Fibroblast of mammary gland (primary cell): ENCODE measurements at regions not wholly inside any gene's neighbourhood (a gene's known extent, or its start where the extent isn't known, plus 50 kb on each side); places are given as distances from the start of the nearest gene placed in this dataset.
A peak's percentile ranks its signal among the peaks of the same experiment; 100 is the strongest.

Source experiments
- DNase-seq: peaks from one replicate; pipeline ENCODE4 v3.0.0-alpha.2; 2010; ENCODE audit warnings: low read depth
- H3K4me3 ChIP-seq: 2 replicates; pipeline ENCODE4 v1.5.1; 2011; ENCODE audit warnings: low read depth, mild to moderate bottlenecking, low read length, moderate library complexity; ENCODE audit not compliant: control insufficient read depth
- TF ChIP-seq, protein P1 (sequence below): conservative IDR thresholded peaks from 2 replicates; pipeline ENCODE4 v1.5.1; 2011; ENCODE audit warnings: low read depth, low read length, inconsistent platforms; ENCODE audit not compliant: control insufficient read depth, insufficient read depth

DNA sequence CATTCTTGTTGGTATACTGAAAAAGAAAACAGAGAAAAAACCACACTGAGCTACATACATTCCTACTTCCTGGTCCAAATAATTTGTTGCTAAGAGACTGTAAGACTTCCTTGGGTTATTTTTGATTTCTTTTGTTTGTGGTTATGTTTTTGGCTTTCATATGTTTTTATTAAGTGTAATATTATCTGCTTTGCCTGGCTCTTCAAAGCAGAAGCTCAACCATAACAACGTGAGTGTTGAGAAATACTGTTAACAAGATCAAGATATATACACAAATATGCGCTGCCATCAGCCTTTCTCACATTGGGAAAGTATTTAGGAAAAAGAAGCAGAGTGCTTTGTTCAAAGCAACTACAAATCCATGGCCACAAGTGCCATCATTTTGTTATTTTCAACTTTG is 556.2 kb upstream of the CBLB start:
- peak; percentile 72 for DNase-seq
- TF ChIP-seq, protein P1, sequence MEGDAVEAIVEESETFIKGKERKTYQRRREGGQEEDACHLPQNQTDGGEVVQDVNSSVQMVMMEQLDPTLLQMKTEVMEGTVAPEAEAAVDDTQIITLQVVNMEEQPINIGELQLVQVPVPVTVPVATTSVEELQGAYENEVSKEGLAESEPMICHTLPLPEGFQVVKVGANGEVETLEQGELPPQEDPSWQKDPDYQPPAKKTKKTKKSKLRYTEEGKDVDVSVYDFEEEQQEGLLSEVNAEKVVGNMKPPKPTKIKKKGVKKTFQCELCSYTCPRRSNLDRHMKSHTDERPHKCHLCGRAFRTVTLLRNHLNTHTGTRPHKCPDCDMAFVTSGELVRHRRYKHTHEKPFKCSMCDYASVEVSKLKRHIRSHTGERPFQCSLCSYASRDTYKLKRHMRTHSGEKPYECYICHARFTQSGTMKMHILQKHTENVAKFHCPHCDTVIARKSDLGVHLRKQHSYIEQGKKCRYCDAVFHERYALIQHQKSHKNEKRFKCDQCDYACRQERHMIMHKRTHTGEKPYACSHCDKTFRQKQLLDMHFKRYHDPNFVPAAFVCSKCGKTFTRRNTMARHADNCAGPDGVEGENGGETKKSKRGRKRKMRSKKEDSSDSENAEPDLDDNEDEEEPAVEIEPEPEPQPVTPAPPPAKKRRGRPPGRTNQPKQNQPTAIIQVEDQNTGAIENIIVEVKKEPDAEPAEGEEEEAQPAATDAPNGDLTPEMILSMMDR: no peak
- H3K4me3 ChIP-seq: no peak overlapping the region

DNA sequence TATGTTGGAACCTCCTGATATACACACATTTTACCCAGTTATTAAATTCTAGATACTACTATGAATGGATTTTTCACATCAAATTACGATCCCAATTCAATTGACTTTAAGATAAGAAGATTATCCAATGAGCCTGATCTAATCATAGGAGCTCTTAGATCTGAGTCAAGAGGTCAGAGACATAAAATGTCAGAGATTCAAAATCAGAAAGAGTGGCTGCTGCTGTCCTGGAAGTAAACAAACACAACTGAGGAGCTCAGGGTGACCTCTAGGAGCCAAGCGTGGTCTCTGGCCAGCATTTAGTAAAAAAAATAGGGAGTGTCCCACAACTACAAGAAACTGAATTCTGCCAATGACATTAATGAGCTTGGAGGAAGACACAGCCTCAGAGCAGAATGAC is 557.1 kb upstream of the CBLB start:
- no peak for DNase-seq
- H3K4me3 ChIP-seq: no peak overlapping the region
- TF ChIP-seq, protein P1: no peak

DNA sequence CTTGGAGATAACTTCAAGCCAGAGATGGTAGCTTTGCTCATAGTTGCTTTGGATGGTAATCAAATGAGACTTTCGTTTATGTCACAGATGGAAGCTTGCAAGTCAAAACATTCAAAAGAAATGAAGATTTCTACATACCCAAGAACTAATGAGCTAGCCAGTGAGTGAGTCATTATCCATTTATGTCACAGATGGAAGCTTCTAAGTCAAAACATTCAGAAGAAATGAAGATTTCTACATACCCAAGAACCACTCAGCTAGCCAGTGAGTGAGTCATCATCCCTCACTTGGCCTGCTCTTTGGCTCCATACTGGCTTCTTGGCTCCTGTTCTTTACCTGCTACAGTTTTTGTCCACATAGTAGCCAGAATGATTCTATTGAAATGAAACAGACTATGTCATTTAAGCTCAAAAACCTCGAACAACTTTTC is 559.8 kb upstream of the CBLB start:
- peak; percentile 100 for DNase-seq
- no peak overlapping the region for H3K4me3 ChIP-seq
- TF ChIP-seq, protein P1: no peak

DNA sequence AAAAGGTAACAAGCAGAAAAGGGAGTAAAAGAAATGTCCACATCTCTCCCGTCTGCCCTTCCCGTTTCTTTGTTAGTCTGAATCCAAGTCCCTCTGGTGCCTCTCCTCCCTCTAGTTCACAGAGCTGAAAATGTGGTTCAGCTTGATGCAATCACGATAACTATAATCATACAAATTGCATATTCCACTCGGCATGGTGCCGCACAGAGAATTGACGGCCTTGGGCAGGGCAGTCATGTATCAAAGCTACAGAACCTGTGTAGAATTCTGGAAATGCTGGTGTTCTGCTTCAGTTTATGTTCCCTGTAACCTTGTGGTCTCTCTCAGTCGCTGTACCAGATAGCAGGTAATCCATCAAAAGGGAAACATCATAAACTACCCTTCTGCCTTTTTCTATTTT is 562.9 kb upstream of the CBLB start:
- DNase-seq: no peak
- no peak overlapping the region for H3K4me3 ChIP-seq

DNA sequence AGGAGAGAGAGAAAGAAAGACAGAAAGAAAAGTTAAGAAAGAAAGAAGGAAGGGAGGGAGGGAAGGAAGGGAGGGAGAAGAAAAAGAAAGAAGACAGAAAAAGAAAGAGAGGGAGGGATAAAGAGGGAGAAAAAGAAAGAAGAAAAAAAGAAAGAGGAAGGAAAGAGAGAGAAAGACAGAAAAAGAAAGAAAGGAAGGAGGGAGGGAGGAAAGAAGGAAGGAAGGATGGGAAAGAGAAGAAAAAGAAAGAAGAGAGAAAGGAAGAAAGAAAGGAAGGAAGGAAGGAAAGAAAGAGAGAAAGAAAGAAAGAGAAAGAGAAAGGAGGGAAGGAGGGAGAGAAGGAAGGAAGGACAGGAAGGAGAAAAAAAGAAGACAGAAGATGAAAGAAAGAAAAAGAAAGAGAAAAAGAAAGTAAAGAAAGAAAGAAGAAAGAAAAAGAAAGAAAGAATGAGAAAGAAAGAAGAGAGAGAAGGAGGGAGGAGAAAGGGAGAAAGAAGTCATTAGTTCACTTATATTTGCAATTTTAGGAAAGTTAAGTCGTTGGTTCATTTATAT is 567.2 kb upstream of the CBLB start:
- H3K4me3 ChIP-seq: no peak overlapping the region
- TF ChIP-seq, protein P1: no peak
- DNase-seq: no peak

More for the DNA sequence above, 562.9 kb upstream of the CBLB start:
- TF ChIP-seq, protein P1: no peak

DNA sequence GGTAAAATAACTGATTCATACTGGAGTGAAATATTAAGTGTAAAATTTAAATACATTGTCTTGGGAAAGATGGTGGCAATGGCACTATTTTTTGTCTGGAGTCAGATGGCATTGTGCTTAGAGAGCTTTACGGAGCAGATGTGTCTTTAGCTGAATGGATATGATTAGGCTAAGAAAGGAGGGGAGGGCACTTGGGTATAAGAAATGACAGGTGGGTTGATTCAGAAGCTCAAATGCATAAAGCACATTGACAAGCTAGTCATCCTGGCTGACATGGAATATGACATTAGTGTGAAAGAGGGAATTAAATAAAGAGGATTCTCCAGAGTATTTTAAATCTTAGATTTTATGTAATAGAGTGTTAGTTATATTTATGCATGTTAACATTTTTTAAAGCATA is 570.1 kb upstream of the CBLB start:
- DNase-seq: no peak
- TF ChIP-seq, protein P1: no peak
- H3K4me3 ChIP-seq: no peak overlapping the region

DNA sequence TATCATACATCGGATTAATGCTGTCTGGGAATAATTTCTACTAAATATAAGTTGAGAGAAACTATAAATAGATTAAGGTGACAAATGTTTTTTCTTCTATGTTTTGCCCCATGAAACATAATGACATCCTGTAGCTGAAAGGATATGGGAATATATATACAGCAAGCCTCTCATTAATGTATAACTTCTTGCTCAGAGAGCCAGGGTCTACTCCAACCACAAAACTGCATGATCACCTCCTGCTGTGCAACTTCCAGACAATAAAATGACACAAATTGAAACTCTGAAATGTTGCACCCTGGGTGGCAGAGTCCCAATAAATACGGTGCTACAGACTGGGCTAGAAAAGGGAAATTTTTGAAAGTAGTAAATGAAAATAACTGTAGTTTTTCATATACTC is 571.9 kb upstream of the CBLB start:
- TF ChIP-seq, protein P1: no peak
- no peak for DNase-seq
- no peak overlapping the region for H3K4me3 ChIP-seq
